H1 (cell line): ENCODE measurements at regions not wholly inside any gene's neighbourhood (a gene's known extent, or its start where the extent isn't known, plus 50 kb on each side); places are given as distances from the start of the nearest gene placed in this dataset.
"Not testable (repeated sequence)": the region's sequence is repeated elsewhere in the genome, so short reads cannot be mapped to it uniquely, and the experiment has no call there.

Source experiments
- CTCF ChIA-PET: fragments of 300-600 bp; sonication (Branson Sonifier 250); formaldehyde crosslinking; loops from one replicate; lab custom pipeline; 2021; ENCODE audit not compliant: partially characterized antibody; lab: Charles Lee
- POLR2A ChIA-PET: fragments of 300-600 bp; sonication (Branson Sonifier 250); formaldehyde crosslinking; loops from one replicate; lab custom pipeline; 2021; ENCODE audit warnings: inconsistent platforms; ENCODE audit not compliant: partially characterized antibody; lab: Charles Lee
- DNase-seq, 2 experiments: peaks; one replicate each; pipeline versions ENCODE4 v3.0.0 to v3.0.0-alpha.2; 2010 to 2022; ENCODE audit warnings: low spot score in 2 of 2, low read depth in 1 of 2, mixed read lengths in 1 of 2
- FAIRE-seq: peaks from 2 replicates; lab custom pipeline; 2011; peaks lifted over from hg19 to GRCh38; lab: Jason Lieb, UNC
- H2AFZ ChIP-seq: 2 replicates; pipeline ENCODE4 v1.8.1; 2012; ENCODE audit warnings: low read length, inconsistent platforms
- H2AK5ac ChIP-seq: 2 replicates; pipeline ENCODE4 v1.6.1; 2013; ENCODE audit warnings: low read depth, low read length
- H2BK120ac ChIP-seq: replicated peaks from 2 replicates; pipeline ENCODE3; 2013; ENCODE audit warnings: low read depth, low read length, inconsistent platforms
- H2BK12ac ChIP-seq: 2 replicates; pipeline ENCODE4 v1.6.1; 2013; ENCODE audit warnings: low read depth, low read length
- H2BK15ac ChIP-seq: 2 replicates; pipeline ENCODE4 v1.6.1; 2013; ENCODE audit warnings: low read length
- H2BK20ac ChIP-seq: 2 replicates; pipeline ENCODE4 v1.6.1; 2013; ENCODE audit warnings: low read length
- H2BK5ac ChIP-seq: 2 replicates; pipeline ENCODE4 v1.6.1; 2013; ENCODE audit warnings: low read depth, low read length
- H3K14ac ChIP-seq: 2 replicates; pipeline ENCODE4 v1.6.1; 2013; ENCODE audit warnings: inconsistent platforms; ENCODE audit not compliant: insufficient read length
- H3K18ac ChIP-seq: 2 replicates; pipeline ENCODE4 v1.6.1; 2013; ENCODE audit warnings: low read length; ENCODE audit errors: extremely low read depth
- H3K23ac ChIP-seq: 2 replicates; pipeline ENCODE4 v1.6.1; 2013; ENCODE audit warnings: inconsistent platforms; ENCODE audit not compliant: insufficient read length
- H3K23me2 ChIP-seq: 2 replicates; pipeline ENCODE4 v1.6.1; 2013; ENCODE audit warnings: low read depth, low read length
- H3K27ac ChIP-seq: 2 replicates; pipeline ENCODE4 v1.6.1; 2011; ENCODE audit warnings: low read depth, low read length, inconsistent platforms
- H3K27me3 ChIP-seq, 4 experiments: replicated peaks in 1 of 4; 1 replicate in 1 of 4; 2 replicates in 3 of 4; pipeline versions ENCODE4 v1.6.1 to v1.8.1; 2011 to 2013; ENCODE audit warnings: low read length in 3 of 4, mild to moderate bottlenecking in 3 of 4, inconsistent platforms in 2 of 4, mixed read lengths in 2 of 4, moderate library complexity in 1 of 4; ENCODE audit not compliant: control insufficient read depth in 3 of 4, insufficient read depth in 3 of 4; ENCODE audit errors: extremely low read depth in 1 of 4
- H3K36me3 ChIP-seq, 4 experiments: 2 replicates each; pipeline versions ENCODE4 v1.6.1 to v1.8.1; 2011 to 2013; ENCODE audit warnings: mild to moderate bottlenecking in 4 of 4, low read length in 3 of 4, moderate library complexity in 2 of 4, control low read depth in 1 of 4, inconsistent platforms in 1 of 4; ENCODE audit not compliant: insufficient read depth in 4 of 4, control insufficient read depth in 2 of 4
- H3K4ac ChIP-seq: replicated peaks from 2 replicates; pipeline ENCODE3; 2013; ENCODE audit warnings: low read length, low read depth, mixed read lengths, inconsistent platforms; ENCODE audit not compliant: insufficient read length
- H3K4me1 ChIP-seq, 4 experiments: replicated peaks in 1 of 4; 1 replicate in 1 of 4; 2 replicates in 3 of 4; pipeline versions ENCODE4 v1.6.1 to v1.8.1; 2011 to 2013; ENCODE audit warnings: low read length in 3 of 4, inconsistent platforms in 2 of 4, mixed read lengths in 1 of 4; ENCODE audit not compliant: insufficient read depth in 4 of 4, control insufficient read depth in 3 of 4
- H3K4me2 ChIP-seq, 2 experiments: 2 replicates each; pipeline versions ENCODE4 v1.6.1 to v1.8.1; 2011 to 2013; ENCODE audit warnings: low read depth in 2 of 2, low read length in 2 of 2, control low read depth in 1 of 2, inconsistent platforms in 1 of 2, mild to moderate bottlenecking in 1 of 2; ENCODE audit not compliant: insufficient read depth in 1 of 2
- H3K4me3 ChIP-seq, 4 experiments: fragments of 200-600, 300-600 bp in 1 of 4; sonication (generic), shearing (Covaris generic), sonication (Bioruptor Twin) in 1 of 4; 2 replicates each; pipeline versions ENCODE4 v1.5.1 to v1.8.1; 2011 to 2016; ENCODE audit warnings: low read length in 4 of 4, low read depth in 3 of 4, control low read depth in 2 of 4, inconsistent platforms in 2 of 4, mild to moderate bottlenecking in 2 of 4, mixed read lengths in 1 of 4, moderate library complexity in 1 of 4; ENCODE audit not compliant: insufficient read depth in 2 of 4; ENCODE audit errors: extremely low read depth in 1 of 4
- H3K56ac ChIP-seq: replicated peaks from 2 replicates; pipeline ENCODE3; 2013; ENCODE audit warnings: low read depth, mild to moderate bottlenecking, mixed read lengths, low read length, inconsistent platforms; ENCODE audit not compliant: insufficient read length
- H3K79me1 ChIP-seq: 2 replicates; pipeline ENCODE4 v1.6.1; 2013; ENCODE audit warnings: low read depth, low read length, control low read depth
- H3K79me2 ChIP-seq, 2 experiments: 2 replicates each; pipeline versions ENCODE4 v1.6.1 to v1.8.1; 2012 to 2013; ENCODE audit warnings: low read length in 2 of 2, mild to moderate bottlenecking in 2 of 2, inconsistent platforms in 1 of 2; ENCODE audit not compliant: insufficient read depth in 2 of 2, control insufficient read depth in 1 of 2
- H3K9ac ChIP-seq, 4 experiments: replicated peaks in 1 of 4; 1 replicate in 1 of 4; 2 replicates in 3 of 4; pipeline versions ENCODE4 v1.6.1 to v1.8.1; 2011 to 2013; ENCODE audit warnings: low read depth in 3 of 4, low read length in 3 of 4, control low read depth in 2 of 4, mild to moderate bottlenecking in 2 of 4, moderate library complexity in 2 of 4, inconsistent platforms in 1 of 4; ENCODE audit errors: extremely low read depth in 1 of 4
- H3K9me3 ChIP-seq, 2 experiments: 2 replicates each; pipeline versions ENCODE4 v1.6.1 to v1.8.1; 2012 to 2013; ENCODE audit warnings: mild to moderate bottlenecking in 2 of 2, moderate library complexity in 2 of 2, control low read depth in 1 of 2, inconsistent platforms in 1 of 2, low read depth in 1 of 2, low read length in 1 of 2, mixed read lengths in 1 of 2; ENCODE audit not compliant: insufficient read depth in 2 of 2
- H4K20me1 ChIP-seq, 2 experiments: replicated peaks in 1 of 2; 2 replicates each; pipeline versions ENCODE3 to v1.8.1; 2011 to 2013; ENCODE audit warnings: inconsistent platforms in 2 of 2, low read length in 2 of 2, mild to moderate bottlenecking in 1 of 2; ENCODE audit not compliant: insufficient read depth in 2 of 2, control insufficient read depth in 1 of 2
- H4K5ac ChIP-seq: 2 replicates; pipeline ENCODE4 v1.6.1; 2013; ENCODE audit warnings: low read length, low read depth, mixed read lengths, inconsistent platforms; ENCODE audit not compliant: insufficient read length
- H4K8ac ChIP-seq: 2 replicates; pipeline ENCODE4 v1.8.0; 2013; ENCODE audit warnings: mild to moderate bottlenecking, moderate library complexity, low read length, inconsistent platforms; ENCODE audit not compliant: insufficient read depth; ENCODE audit errors: extremely low read depth
- H4K91ac ChIP-seq: replicated peaks from 2 replicates; pipeline ENCODE3; 2013; ENCODE audit warnings: low read length, mixed read lengths, inconsistent platforms; ENCODE audit not compliant: insufficient read length
- ASH2L ChIP-seq: fragments of 200-600, 300-600 bp; sonication (generic); IDR thresholded peaks from one replicate; pipeline ENCODE4 v1.7.1; 2017; ENCODE audit warnings: low read length
- WGBS, 2 experiments: shearing (Covaris generic) in 1 of 2; methylation state at CpG; one replicate each; pipeline versions ENCODE4 v1.1.6 to v1.1.7; 2013 to 2015; ENCODE audit warnings: low lambda C conversion rate in 2 of 2, mixed read lengths in 2 of 2, inconsistent platforms in 1 of 2, low coverage in 1 of 2, missing lambda C conversion rate in 1 of 2; ENCODE audit not compliant: insufficient replicate concordance in 2 of 2, insufficient coverage in 1 of 2, insufficient read length in 1 of 2; ENCODE audit errors: extremely low coverage in 1 of 2, missing lambda C conversion rate in 1 of 2; 5-methylcytosine and 5-hydroxymethylcytosine counted together

DNA sequence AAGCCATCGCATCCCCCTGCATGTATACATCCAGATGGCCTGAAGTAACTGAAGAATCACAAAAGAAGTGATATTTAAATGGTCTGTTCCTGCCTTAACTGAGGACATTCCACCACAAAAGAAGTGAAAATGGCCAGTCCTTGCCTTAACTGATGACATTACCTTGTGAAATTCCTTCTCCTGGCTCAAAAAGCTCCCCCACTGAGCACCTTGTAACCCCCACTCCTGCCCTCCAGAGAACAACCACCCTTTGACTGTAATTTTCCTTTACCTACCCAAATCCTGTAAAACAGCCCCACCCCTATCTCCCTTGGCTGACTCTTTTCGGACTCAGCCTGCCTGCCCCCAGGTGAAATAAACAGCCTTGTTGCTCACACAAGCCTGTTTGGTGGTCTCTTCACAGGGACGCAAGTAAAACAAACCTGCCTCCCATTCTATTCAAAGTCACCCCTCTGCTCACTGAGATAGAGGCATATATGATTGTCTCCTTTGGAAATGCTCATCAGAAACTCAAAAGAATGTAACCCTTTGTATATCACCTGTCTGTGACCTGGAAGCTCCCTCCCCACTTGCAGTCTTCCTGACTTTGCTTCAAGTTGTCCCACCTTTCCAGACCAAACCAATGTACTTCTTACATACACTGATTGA, 227.0 kb upstream of the TACR3 start:
- H3K14ac ChIP-seq, H4K5ac ChIP-seq, H3K79me1 ChIP-seq, H3K56ac ChIP-seq, H3K79me2 ChIP-seq, FAIRE-seq, H4K8ac ChIP-seq, H3K27me3 ChIP-seq, H3K23ac ChIP-seq, H3K4ac ChIP-seq, H4K20me1 ChIP-seq, H2BK15ac ChIP-seq, H4K91ac ChIP-seq, H3K23me2 ChIP-seq: not testable (repeated sequence)
- Histone ChIP-seq H2BK20ac (peak overlapping the region; percentile 95; the same call in 1 of the 2 replicates), H2BK12ac (peak overlapping the region; percentile 99), H3K4me1 (peaks cover 9 to 16% (median 13%) of the 10 kb centered on the region in 4 experiments; a peak in 4 of 7 replicates), H2AK5ac (peak overlapping the region; percentile 95), H2BK120ac (peak overlapping the region; percentile 99), H2AFZ (0 out of 2 replicates have a peak overlapping the region, but pooled peaks have one; percentile 40), H3K9me3 (peaks cover 3 to 10% of the 10 kb centered on the region in 2 experiments; a peak in 2 of 4 replicates), H3K4me3 (peak overlapping the region in 1 of 4 experiments; percentile 27; a peak in 1 of 8 replicates), H2BK5ac (peak overlapping the region; percentile 99), H3K4me2 (peak overlapping the region; percentile 37 to 75)
- peak in 1 of 2 experiments; percentile 53 for DNase-seq
- WGBS, 2 experiments, result 8% methylated on average over 3 of the region's 3 CpGs; no CpG with 5 or more reads in 1 of the 2 experiments
- TF ChIP-seq ASH2L, result peak; percentile 8
- TF ChIP-seq, all 59 proteins: peak for 1; not testable (repeated sequence) for 58
- Histone ChIP-seq H3K9ac (peak overlapping the region in 2 of 4 experiments; percentile 19 to 44; a peak in 3 of 7 replicates), H3K27ac (peak overlapping the region; percentile 79), H3K18ac (peak overlapping the region; percentile 71)
- ChIA-PET CTCF (interaction anchor here (1.3 kb wide), 1 partner anchor 13 kb away, joined by 4 read pairs; no protein-coding TSS in a partner anchor), POLR2A (interaction anchor here (1.1 to 1.4 kb wide), 3 partner anchors 9 to 847 kb away, joined by 3 to 8 read pairs (median 4); partner anchors contain the start of gene BDH2)
- H3K36me3 ChIP-seq, result not testable (repeated sequence)
